T1000 (cell line): ENCODE measurements at regions not wholly inside any gene's neighbourhood (a gene's known extent, or its start where the extent isn't known, plus 50 kb on each side); places are given as distances from the start of the nearest gene placed in this dataset.
"Not testable (repeated sequence)": the region's sequence is repeated elsewhere in the genome, so short reads cannot be mapped to it uniquely, and the experiment has no call there.

ENCODE experiments used
- DNase-seq: peaks from one replicate; lab custom pipeline; 2025; ENCODE audit warnings: mixed read lengths; lab: John Stamatoyannopoulos, UW

- DNase-seq, result no peak
These were observed 167.8 kb upstream of the CCNG1 start for GRCh38 chr5:163269624-163270023.

GRCh38 chr5:163276466-163276865 lies 160.9 kb upstream of the CCNG1 start:
- DNase-seq, result no peak

GRCh38 chr5:163280897-163281296 lies 156.5 kb upstream of the CCNG1 start:
- DNase-seq, result not testable (repeated sequence)

DNA sequence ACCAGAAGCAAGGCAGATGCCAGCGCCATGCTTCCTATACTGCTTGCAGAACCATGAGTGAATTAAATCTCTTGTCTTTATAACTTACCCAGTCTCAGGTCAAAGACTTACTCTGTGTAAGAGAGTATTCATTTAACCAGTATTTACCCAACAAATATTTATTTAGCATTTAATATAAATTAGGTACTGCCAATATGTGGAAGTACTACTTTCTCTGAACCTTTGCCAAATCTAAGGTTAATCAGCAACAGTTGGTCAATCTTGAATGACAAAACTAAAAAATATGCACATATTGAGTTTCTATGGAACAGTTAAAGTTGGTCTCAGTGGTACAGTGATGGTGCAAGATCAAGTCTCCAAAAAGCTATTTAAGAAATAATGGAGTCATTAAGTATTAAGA lies 155.9 kb upstream of the CCNG1 start:
- no peak for DNase-seq

DNA sequence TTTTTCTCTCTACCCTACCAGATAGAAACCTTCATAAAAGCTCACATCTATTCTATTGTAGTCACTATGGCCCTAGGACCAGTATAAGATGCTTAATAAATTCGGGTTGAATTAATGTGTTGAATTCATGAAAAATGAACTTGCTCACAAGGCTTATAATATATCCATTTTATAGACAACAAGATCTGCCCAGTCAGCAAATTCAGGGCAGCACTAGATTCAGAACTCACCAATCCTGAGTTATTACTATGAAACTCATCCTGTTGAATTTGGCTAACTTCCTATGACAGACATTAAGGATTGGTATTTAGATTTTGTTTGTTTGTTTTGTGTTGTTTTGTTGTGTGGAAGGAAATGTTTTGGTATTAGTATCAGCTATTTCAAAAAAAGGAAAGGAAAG lies 143.6 kb upstream of the CCNG1 start:
- DNase-seq, result no peak

- no peak for DNase-seq
These were observed 133.7 kb upstream of the CCNG1 start for GRCh38 chr5:163303718-163304117.

DNA sequence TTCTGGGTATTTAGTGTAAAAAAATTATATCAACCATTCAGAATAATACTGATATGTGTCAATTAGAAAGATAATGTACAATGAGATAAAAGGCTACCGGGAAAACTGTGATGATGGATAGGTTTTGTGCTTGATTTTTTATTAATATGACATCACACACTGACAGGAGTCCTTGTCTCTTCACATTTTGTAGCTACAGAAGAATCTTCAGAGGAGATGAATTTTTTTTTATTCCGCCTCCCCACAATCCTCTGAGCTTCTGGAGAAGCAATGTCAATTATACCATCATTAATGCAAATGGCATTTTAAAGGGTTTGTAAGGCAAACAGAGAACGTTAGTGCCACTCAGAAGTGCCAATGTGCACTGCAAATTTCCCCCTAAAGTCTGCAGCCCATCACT lies 131.7 kb upstream of the CCNG1 start:
- no peak for DNase-seq

- no peak for DNase-seq
These were observed 131.0 kb upstream of the CCNG1 start for GRCh38 chr5:163306421-163306820.

GRCh38 chr5:163309914-163310313 lies 127.5 kb upstream of the CCNG1 start:
- DNase-seq, result no peak

DNA sequence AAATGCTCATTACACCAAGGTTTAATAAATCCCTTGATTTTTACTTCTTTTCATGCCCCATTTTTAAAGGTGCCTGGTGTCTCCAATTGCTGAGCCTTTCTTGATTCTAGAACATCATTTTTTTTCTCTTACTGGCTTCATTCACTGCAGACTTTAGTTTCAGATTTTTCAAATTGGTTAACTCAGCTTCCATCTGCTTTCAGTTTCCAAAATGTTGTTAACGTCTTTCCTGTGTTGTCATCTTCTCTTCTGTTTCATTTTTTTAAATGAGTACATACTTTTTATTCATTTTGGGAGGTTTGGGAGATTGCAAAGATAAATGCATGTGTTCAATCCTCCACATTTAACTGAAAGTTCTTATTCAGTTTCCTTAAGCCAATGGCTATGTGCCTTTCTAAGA lies 126.4 kb upstream of the CCNG1 start:
- no peak for DNase-seq

- no peak for DNase-seq
These were observed 124.8 kb upstream of the CCNG1 start for GRCh38 chr5:163312598-163312997.

- not testable (repeated sequence) for DNase-seq
These were observed 124.3 kb upstream of the CCNG1 start for GRCh38 chr5:163313049-163313448.

GRCh38 chr5:163316374-163316773 lies 121.0 kb upstream of the CCNG1 start:
- DNase-seq, result not testable (repeated sequence)

DNA sequence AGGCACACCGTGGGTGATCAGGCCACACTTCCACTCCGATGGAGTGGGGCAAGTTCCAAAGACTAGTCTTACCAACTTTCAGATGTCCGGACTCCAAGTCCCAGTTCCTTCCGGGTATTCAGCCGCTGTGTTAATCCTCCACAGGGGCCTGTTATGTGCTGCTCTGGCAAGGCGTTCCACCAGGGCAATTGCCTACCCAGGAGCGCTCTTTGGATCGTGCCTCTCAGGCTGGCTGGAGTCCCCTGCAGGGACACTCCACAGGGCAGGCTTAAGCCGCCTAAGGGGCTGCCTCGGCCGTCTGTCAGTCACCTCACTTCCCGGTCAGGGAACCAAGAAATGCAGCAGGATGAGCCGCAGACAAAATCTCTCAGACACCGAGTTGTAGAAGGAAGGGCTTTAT lies 118.7 kb upstream of the CCNG1 start:
- DNase-seq, result no peak

DNA sequence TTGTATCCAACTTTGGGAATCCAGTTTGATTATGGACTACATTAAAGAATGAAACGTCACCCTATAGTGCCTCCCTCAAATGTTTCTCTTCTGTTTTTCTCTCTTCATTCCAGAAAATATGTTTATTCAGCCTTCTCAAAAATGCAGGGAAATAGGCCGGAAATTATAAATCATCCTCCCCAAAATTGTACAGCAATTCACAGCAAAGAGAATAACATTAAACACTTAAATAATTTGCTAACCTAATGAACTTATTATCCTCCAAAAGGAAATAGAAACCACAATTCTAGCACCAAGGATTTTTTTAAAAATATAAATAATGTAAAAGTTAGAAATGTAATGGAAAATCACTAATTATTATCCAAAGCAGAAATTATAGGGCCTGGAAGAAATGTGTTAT lies 115.9 kb upstream of the CCNG1 start:
- DNase-seq, result no peak

GRCh38 chr5:163330723-163331668 lies 106.4 kb upstream of the CCNG1 start:
- no peak for DNase-seq

DNA sequence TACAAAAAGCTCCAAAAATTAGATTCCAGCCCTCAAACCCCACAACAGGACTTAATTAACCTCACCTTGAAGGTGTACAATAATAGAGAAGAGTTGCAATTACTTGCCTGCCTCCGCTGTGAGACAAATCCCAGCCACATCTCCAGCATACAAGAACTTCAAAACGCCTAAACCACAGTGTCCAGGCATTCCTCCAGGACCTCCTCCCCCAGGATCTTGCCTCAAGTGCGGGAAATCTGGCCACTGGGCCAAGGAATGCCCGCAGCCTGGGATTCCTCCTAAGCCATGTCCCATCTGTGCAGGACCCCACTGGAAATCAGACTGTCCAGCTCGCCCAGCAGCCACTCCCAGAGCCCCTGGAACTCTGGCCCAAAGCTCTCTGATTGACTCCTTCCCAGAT lies 101.3 kb upstream of the CCNG1 start:
- not testable (repeated sequence) for DNase-seq

- no peak for DNase-seq
These were observed 98.2 kb upstream of the CCNG1 start for GRCh38 chr5:163339148-163339547.

DNA sequence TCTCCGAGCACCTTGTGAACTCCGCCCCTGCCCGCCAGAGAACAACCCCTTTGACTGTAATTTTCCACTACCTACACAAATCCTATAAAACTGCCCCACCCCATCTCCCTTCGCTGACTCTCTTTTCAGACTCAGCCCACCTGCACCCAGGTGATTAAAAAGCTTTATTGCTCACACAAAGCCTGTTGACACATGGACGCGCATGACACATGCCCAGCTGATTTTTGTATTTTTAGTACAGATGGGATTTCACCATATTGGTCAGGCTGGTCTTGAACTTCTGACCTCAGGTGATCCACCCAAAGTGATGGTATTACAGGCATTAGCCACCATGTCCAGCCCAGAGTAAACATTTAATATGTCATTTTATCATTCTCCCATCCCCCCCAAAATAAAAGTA lies 97.0 kb upstream of the CCNG1 start:
- DNase-seq, result not testable (repeated sequence)

DNA sequence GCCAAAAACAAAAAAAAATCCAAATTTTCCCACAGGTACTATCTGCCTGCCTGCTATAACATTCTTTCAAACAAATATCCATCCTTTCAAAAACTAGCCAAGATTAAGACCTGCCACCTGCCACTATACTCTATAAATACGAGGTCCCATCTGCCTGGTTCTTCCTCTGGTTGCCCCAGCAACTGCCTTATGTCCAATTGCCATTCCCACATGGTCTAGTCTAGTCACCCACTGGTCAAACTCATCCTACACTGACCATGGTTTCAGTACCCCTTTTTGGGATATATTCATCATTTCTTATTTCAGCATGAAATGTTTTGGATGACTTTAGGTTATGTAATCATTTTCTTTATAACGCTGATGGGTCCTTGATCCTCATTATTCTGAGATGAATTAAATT lies 95.1 kb upstream of the CCNG1 start:
- no peak for DNase-seq

DNA sequence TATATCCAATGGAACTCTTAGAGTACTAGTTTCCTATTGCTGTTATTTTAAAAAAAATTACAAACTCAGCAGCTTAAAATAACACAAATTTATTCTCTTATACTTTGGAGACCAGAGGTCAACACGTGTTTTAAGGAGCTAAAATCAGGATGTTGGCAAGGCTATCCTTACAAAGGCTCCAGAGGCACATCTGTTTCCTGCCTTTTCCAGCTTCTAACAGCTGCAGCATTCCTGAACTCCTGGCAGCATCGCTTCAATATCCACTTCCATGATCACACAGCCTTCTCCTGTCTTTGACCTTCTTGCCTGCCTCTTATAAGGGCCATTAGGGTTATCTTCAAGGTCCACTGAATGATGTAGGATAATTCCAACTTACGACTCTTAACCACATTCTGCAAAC lies 92.2 kb upstream of the CCNG1 start:
- DNase-seq, result no peak

DNA sequence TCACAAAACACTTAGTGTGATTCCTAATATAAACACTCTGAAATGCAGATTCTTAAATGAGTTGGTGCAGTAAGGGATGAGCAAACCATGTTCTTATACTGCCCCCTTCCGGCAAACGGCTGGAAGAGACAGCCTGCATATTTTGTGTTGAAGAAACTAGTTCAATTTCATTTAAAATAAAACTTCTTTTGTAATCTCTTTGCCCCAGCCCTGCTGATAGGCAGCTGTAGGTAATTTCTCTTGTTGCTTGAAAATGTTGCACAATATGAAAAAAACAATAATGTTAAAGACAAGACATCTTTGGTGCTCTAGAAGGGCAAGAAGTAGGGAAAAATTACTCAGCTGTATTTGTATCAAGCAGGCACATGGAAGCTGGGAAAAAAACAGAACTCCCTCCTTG lies 89.7 kb upstream of the CCNG1 start:
- no peak for DNase-seq

DNA sequence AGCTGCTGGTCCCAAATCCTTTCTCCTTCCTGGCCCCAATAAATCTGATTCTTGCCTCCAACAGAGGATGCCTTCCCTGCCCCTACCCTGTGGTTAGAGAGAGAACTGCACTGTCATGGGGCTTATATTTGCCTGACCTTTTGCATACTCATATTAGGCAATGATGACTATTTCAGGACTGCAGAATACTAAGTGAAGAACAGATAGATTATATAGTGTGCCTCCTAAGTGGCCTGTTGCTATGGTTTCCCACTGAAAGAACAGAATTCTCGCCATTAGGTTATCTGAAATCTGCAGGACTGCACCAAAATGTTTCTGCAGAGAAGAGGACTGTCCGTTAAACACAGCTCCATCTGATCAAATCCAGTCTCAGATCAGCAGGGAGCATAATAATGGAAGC lies 87.3 kb upstream of the CCNG1 start:
- no peak for DNase-seq

DNA sequence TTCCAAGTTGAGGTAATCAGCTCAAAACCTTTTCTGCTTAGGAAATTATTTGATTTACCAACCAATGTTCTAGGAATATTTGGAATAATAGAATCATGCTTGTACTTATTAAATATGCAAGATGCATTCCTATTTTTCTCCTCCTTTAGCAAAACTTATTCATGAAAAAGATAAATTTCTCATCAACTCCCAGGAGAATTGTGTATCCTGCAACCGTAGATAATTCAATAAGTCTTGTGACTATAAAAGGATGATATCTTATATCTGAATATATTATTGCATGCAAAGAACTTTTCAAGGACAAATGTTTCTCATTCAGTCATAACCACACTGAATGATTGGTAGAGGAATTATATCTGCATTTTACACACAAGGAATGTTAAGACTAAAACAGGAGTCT lies 84.9 kb upstream of the CCNG1 start:
- DNase-seq, result no peak
